ENCODE measurements at regions not wholly inside any gene's neighbourhood (a gene's known extent, or its start where the extent isn't known, plus 50 kb on each side); places are given as distances from the start of the nearest gene placed in this dataset.
"Not testable (repeated sequence)": the region's sequence is repeated elsewhere in the genome, so short reads cannot be mapped to it uniquely, and the experiment has no call there.

DNA sequence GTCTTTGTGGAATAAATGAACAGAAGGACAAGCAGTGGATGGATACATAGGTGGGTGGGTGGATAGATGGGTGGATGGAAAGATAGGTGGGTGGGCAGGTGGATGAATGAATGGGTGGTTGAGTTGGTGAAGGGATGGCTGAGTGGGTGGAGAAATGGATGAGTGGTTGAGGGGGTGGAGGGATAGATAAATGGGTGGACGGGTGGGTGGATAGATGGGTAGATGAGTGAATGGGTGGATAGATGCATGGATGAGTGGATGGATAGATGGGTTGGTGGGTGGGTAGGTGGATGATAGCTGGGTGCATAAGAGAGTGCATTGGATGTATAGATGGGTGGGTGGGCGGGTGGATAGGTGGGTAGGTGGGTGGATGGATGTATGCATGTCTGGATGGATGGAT, 63.5 kb downstream of the UNC93B1 start:
- DNase-seq (ENCODE audit: low spot score), result not testable (repeated sequence)

DNA sequence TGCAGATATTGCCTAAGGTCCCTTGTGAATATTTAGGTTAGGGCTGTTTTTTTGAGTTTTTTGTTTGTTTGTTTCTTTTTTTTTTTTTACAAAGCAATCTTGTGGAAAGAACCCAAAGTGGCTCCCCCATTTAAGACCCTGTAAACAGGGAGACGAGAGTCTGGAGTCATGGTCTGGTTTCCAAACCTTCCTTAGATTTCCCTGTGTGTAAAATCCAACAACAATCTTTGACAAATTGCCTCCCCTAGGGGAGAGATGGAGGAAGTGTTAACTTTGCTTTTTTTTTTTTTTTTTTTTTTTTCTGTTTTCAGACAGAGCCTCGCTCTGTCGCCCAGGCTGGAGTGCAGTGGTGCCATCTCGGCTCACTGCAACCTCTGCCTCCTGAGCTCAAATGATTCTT, 64.9 kb downstream of the UNC93B1 start:
- not testable (repeated sequence) for DNase-seq (ENCODE audit: low spot score)

DNA sequence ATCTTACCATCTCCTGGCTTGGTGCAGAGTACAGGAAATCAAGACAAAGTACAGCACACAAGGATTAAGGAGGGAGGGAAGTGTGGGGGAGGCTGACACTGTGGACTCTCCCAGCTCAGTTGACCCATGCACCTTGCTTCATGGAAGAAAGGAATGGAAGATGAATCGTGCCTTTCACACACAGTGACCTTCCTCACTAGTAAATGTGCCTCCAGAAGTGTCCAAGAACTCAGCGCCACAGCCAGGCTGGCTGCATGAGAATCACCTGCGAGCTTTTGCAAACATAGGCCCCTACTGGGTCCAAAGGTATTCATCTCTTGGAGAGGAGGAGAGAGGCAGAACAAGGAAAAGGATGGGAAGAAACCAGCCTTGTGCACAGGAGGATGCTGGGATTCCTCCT, 65.5 kb downstream of the UNC93B1 start:
- not testable (repeated sequence) for DNase-seq (ENCODE audit: low spot score)

DNA sequence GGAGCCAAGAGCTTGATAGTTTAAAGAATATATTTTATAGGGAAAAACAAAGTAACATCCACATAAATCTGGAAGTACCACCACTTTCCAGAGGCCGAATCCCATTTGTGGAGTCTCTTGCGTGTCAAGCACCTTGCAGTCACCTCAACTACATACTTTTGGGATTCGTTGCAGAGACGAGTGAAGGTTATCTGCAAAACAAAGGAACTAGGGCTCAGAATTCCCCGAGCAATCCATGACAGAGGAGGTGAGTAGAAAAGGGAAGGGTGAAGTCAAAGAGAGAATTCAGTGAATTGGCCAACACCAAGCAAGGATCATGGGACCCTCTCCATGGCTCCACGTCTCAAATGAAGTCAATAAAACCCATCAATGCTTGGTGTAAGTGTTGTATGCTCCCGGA, 80.3 kb downstream of the UNC93B1 start:
- not testable (repeated sequence) for DNase-seq (ENCODE audit: low spot score)

DNA sequence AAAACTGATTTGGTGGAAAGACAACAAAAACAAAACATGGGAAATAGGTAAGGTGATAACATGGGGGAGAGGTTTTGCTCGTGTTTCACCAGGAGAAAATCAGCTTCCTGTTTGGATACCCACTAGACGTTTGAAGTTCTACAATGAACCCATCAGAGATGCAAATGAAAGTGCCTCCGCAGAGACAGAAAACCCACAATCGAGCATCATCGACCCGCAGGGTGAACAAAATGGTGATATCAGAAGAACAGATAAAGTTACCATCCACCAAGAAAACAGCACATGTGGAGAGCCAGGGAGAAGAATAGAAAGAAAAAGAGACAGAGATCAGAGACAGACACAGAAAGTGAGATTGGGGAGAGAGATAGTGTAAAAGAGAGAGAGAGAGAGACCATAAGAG, 83.4 kb downstream of the UNC93B1 start:
- DNase-seq (ENCODE audit: low spot score), result peak; percentile 3

DNA sequence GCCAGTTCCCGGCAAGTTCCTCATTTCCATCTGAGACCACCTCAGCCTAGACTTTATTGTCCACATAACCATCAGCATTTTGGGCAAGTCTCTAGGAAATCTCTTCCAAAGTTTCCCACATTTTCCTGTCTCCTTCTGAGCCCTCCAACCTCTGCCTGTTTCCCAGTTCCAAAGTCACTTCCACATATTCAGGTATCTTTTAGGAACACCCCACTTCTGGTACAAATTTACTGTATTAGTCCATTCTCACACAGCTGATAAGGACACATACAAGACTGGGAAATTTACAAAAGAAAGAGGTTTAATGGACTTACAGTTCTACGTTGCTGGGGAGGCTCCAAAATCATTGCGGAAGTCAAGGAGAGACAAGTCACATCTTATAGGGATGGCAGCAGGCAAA, 91.7 kb downstream of the UNC93B1 start:
- DNase-seq (ENCODE audit: low spot score), result not testable (repeated sequence)

DNA sequence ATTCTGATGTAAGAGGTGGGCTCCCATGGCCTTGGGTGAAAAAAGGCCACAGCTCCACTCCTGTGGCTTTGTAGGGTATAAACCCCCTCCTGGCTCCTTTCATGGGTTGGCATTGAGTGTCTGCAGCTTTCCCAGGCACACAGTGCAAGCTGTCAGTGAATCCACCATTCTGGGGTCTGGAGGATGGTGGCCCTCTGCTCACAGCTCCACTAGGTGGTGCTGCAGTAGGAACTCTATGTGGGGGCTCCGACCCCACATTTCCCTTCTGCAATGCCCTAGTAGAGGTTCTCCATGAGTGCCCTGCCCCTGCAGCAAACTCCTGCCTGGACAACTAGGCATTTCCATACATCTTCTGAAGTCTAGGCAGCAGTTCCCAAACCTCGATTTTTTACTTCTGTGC, 92.7 kb downstream of the UNC93B1 start:
- DNase-seq (ENCODE audit: low spot score), result not testable (repeated sequence)

DNA sequence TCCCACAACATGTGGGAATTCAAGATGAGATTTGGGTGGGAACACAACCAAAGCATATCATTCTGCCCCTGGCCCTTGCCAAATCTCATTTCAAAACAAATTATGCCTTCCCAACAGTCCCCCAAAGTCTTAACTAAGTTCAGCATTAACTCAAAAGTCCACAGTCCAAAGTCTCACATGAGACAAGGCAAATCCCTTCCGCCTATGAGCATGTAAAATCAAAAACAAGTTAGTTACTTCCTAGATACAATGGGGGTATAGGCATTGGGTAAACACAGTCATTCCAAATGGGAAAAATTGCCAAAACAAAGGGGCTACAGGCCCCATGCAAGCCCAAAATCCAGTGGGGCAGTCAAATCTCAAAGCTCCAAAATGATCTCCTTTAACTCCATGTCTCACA, 93.1 kb downstream of the UNC93B1 start:
- DNase-seq (ENCODE audit: low spot score), result not testable (repeated sequence)

DNA sequence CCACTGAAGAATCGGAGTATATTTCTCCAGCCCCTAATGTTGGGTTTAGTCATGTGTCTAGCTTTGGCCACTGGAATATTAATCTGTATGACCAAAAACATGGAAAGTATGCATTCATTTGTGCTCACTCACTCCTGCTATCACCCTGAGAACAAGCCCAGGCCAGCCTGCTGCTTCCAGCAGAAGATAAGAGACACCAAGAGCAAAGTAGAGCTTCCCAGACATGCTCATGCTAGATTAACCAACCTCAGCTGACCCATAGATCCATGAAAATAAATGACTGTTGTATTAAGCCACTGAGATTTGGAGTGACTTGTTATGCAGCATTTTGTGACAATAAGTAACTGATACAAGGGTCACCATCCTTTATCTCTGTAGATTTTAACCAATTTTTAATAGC, 96.9 kb downstream of the UNC93B1 start:
- not testable (repeated sequence) for DNase-seq (ENCODE audit: low spot score)

DNA sequence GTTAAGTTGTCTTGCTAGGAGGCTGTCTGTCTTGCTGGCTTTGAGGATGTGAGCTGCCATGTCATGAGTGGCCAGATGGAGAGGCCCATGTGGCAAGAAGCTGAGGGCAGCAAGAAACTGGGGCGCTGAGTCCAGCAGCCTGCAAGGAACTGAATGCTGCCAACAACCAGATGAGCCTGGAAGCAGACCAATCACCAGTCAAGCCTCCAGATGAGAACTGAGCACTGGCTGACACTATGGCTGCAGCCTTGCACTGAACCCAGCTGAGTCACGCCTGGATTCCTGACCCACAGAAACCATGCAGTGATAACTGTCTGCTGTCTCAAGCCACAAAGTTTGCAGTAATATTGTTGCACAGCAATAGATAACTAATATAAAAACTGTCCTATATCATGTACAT, 104.4 kb downstream of the UNC93B1 start:
- DNase-seq (ENCODE audit: low spot score), result not testable (repeated sequence)

DNA sequence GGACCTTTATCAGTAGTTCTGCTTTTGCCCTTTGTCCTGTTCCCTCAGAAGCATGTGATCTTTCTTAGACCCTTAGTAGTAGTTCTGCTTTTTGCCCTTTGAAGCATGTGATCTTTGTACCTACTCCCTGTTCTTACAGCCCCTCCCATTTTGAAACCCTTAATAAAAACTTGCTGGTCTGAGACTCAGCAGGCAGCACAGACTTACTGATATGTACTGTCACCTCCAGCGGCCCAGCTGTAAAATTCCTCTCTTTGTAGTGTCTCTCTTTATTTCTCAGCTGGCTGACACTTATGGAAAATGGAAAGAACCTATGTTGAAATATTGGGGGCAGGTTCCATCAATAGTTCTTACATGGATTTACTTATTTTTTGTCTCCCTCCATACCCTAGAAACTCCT, 110.4 kb downstream of the UNC93B1 start:
- not testable (repeated sequence) for DNase-seq (ENCODE audit: low spot score)

DNA sequence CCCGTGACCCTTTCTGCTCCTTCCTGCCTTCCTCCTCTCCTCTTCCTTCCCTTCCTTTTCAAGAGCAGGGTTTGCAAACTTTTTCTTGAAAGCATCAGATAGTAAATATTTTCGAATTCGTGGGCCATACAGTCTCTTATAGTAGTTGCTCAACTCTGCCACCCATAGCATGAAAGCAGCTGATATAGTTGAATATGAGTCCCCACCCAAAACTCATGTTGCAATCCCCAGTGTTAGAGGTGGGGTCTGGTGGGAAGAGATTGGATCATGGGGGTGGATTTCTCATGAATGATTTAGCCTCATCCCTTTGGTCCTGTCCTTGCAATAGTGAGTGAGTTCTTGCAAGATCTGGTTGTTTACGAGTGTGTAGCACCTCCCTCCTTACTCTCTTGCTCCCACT, 114.3 kb downstream of the UNC93B1 start:
- not testable (repeated sequence) for DNase-seq (ENCODE audit: low spot score)

DNA sequence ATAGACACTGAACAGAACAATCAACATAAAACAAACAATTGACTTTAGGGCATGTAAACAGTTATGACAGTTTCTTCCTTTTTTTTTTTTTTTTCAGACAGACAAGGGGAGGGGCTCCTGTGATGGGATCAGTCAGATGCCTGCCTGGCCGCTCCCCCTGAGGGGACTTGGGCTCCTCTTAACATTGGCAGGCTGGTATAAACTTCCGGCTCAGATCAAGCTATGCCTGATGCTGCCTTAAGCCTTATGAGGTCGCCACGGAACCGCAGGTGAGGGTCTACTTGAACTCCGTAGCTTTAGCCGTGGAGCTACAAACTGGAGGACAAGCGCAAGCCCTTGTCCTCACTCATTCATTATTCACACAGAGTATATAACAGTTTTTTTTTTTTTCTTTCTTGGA, 115.8 kb downstream of the UNC93B1 start:
- DNase-seq (ENCODE audit: low spot score), result peak; percentile 40

DNA sequence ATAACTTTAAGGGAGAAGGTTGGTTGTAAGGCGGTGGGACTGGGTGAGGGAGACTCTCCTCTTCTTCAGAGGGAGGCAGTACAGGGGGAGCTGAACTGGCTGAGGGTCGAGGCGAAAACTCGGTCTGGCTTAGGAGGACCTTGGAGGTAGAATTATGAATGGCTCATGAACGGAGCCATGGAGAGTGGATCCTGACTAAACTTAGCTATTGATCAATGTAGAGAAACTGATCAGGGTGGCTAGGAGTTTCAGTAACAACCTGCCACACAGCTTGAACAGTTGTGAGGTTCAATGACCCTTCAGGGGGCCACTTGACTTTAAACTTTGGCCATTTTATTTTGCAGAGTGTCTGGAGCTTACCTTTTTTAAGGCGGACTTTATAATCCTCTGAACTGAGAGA, 117.2 kb downstream of the UNC93B1 start:
- not testable (repeated sequence) for DNase-seq (ENCODE audit: low spot score)

DNA sequence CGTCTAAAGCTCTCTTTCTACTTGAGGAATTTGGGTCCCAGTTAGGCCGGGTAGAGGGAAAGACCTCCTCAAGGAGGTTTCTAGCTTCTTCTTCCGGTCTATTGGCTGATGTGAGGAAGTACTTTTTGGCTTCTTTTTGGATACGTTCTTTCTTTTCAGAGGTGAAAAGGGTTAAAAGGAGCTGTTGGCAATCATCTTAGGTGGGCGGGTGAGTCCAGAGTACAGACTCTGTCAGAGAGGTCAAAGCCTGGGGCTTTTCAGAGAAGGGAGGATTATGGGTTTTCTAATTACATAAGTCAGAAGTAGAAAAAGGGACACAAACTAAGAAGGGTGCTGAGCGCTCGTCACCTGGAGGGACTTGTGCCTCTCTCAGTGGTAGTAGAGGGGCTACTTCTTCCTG, 117.7 kb downstream of the UNC93B1 start:
- not testable (repeated sequence) for DNase-seq (ENCODE audit: low spot score)

DNA sequence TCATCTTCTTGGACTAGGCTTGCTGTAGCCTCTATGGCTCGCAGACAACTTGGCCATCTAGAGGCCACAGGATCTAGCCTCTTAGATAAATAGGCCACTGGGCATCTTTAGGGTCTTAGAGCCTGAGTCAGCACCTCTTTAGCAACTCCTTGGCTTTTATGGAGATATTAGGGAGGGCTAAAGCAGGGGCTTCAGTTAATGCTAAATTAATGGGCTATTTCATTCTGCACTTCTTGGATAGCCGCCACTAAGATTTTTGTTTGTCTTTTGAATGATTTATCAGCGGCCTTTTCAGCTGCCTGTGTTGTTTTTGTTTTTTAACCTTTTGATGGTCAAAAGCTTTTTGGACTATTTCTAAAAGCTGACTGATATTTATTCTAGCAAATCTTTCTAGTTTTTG, 118.3 kb downstream of the UNC93B1 start:
- not testable (repeated sequence) for DNase-seq (ENCODE audit: low spot score)

DNA sequence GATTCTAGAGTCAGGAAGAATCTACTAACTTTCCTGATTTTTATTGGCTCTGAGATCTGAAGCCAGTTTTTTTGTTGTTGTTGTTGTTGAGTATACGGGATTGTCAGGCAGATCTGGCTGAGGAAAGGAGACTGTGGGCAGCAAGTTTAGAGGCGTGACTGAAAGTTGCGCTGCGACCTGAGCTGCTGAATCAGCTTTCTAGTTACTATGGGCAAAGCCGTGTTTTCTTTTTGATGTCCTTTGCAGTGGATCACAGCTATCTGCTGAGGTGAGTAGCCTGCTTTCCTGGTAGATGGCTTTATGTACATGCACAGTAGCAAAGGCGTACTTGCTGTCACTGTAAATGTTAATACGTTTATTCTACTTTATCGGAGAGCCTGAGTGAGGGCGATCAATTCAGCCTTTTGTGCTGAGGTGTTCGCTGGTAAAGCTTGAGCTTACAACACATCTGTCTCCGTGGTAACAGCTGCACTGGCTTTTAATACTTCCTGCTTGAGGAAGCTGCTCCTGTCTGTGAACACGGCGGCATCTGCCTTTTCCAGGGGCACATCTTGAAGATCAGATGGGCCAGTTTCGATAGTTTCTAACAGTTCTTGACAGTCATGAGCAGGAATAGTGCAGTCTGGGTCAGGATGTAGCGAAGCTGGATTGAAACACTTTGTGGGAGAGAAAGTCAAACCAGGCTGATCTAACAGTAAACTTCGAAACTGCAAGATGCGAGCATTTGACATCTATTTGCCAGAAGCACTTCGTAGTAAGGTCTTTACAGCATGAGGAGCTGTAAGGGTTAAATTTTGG, 118.9 kb downstream of the UNC93B1 start:
- peak; percentile 69 for DNase-seq (ENCODE audit: low spot score)

DNA sequence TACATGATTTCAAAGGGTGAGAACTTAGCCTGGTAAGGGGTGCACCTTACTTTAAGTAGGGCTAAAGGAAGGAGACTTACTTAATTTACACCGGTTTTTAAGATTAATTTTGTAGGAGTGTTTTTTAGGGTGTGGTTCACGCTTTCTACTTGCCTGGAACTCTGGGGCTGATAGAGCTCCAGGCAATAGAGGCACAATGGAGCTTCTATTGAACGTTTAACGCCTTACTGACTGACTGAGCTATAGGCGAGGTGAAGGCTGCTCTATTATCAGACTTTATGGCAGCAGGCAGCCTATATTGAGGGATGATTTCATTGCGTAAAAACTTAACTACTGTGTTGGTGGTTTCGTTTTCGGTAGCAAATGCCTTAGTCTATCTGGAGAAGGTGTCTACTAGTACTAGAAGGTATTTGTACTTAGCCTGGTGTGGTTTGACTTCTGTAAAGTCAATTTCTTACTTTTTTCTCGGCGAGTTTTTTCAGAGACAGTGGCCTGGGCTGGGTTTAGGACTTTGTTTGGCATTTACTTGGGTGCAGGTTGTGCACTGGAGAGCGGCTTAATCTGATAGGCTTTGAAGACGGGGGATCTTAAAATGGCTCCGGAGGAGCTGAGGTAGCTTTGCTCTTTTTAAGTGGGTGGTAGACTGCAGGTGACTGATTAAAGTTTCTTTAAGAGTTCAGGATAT, 119.7 kb downstream of the UNC93B1 start:
- DNase-seq (ENCODE audit: low spot score), result not testable (repeated sequence)

DNA sequence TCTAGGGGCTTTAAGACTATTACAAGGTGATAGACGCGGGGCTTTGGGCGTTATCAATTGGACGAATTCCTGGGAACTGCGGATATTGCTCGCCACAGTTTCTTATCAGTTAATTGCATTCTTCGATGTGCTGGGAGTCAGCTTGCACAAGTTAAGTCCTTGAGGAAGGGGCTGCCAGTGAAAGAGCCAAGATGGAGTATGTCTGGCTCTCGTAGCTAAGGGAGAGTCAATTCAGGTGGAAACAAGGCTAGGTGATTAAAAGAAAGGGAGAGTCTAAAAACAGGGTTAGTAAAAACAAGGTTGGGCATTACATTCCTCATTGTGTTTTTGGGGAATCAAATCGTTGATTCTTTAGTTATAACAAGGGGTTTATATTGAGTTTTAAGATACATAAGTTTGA, 121.6 kb downstream of the UNC93B1 start:
- DNase-seq (ENCODE audit: low spot score), result not testable (repeated sequence)

DNA sequence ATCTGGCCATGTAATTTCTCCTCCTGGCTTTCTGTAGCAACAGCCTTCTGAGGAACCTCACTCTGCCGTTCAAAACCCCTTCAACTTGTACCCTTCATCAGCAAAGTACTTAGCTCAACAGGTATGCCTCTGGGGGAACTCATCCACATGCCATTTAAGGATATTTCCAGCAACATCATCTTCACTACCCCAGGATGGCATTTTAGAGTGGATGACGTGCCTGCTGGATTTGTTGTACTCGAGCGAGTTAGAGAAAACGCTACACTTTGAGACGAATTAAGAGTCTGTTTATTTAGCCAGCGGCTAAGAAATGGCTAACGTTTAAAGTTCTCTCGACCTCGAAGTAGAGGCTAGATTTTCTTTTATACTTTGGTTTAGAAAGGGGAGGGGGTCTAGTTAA, 122.1 kb downstream of the UNC93B1 start:
- not testable (repeated sequence) for DNase-seq (ENCODE audit: low spot score)

DNA sequence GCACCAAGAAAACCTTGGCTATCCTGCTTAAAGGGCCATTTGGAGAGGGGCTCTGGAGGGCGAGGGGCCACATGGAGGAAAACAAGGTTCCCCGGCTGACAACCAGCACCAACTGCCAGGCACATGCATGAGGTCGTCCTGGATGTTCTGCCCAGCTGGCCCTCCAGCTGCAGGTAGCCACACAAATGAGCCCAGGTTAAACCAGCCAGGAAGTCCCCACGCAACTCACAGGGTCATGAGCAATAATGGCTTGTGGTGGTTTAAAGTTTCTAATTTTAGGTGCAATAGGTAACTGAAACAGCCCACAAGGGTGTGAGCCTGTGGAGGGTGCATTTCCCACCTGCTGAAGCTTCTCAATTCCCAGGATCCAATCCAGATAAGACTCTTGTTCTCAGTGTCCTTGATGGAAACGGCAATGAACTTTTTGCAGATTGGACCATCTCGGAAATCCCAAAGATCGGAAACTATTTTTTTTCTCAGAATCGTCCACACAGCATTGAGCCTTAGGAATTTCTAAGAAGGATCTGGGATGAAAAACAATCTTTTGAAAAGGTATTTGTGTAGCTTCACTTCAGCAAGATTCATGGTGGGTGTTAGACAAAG, 123.2 kb downstream of the UNC93B1 start:
- DNase-seq (ENCODE audit: low spot score), result not testable (repeated sequence)

DNA sequence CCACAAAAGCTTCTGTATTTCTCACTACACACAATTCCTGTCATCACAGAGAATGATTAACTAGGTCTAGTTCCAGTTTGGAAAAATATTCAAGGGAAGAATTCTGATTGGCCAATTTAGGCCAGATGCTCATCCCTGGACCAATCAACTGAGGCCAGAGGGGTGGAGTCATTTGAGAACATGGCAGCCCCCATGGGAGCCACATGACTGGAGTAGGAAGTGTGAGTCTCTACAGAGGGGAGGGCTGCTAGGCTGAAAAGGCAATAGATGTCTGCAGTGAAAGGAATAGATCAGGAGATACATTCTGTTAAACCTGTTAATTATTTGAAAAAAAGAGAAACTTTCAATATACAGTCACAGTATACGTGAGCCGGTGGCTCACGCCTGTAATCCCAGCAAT, 125.2 kb downstream of the UNC93B1 start:
- not testable (repeated sequence) for DNase-seq (ENCODE audit: low spot score)

DNA sequence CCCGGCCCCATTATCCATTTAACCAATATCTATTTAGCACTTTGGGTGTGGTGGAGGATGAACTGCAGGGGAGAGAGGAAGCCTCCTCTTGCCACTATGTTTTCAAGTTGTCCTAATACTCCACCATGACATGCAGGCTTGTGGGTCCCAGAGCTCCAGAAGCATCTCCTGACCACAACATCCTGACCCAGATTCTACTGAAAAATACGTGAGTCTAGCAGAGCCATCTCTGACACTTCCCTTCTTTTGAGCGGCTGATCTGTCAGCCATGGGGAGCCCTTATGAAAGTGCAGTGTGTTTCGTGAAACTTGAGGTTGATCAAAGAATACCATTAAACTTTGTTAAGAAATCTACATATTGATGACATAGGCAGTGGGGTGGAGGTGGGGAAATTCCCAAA, 126.6 kb downstream of the UNC93B1 start:
- DNase-seq (ENCODE audit: low spot score), result peak; percentile 2

All from CD4-positive, alpha-beta T cell treated with Interleukin-2 at 100 ng/mL for 4 hours (primary cell).